Naive thymus-derived CD4-positive, alpha-beta T cell (primary cell): ENCODE measurements at regions not wholly inside any gene's neighbourhood (a gene's known extent, or its start where the extent isn't known, plus 50 kb on each side); places are given as distances from the start of the nearest gene placed in this dataset.

ENCODE experiments used
- ATAC-seq: fragments of 150-1000 bp; cut with Tn5 transposase; 2 replicates; pipeline ENCODE4 v1.10.0; 2021; ENCODE audit warnings: mild to moderate bottlenecking, moderate library complexity
- CTCF ChIA-PET: fragments of 350-600 bp; sonication (Branson Sonifier 250); formaldehyde crosslinking; loops from one replicate; lab custom pipeline; 2021; ENCODE audit warnings: antibody characterized with exemption; lab: Charles Lee
- POLR2A ChIA-PET: fragments of 350-600 bp; sonication (Branson Sonifier 250); formaldehyde crosslinking; loops from one replicate; lab custom pipeline; 2021; ENCODE audit warnings: antibody characterized with exemption, inconsistent platforms; lab: Charles Lee
- DNase-seq, 9 donors: peaks; one replicate each; pipeline versions ENCODE4 v3.0.0 to v3.0.0-alpha.2; 2020 to 2022; ENCODE audit warnings: mixed read lengths in 1 of 9
- H3K27ac ChIP-seq: one replicate; pipeline ENCODE4 v1.7.0; 2013; ENCODE audit warnings: mild to moderate bottlenecking, low read depth, low read length, moderate library complexity
- H3K27me3 ChIP-seq, 2 donors: one replicate each; pipeline ENCODE4 v1.7.0; 2013; ENCODE audit warnings: low read length in 2 of 2, mild to moderate bottlenecking in 2 of 2, moderate library complexity in 2 of 2; ENCODE audit not compliant: control insufficient read depth in 2 of 2, insufficient read depth in 2 of 2
- H3K36me3 ChIP-seq, 3 experiments: 1 replicate in 2 of 3; 2 replicates in 1 of 3; pipeline ENCODE4 v1.7.0; 2013; ENCODE audit warnings: low read length in 3 of 3, mild to moderate bottlenecking in 3 of 3, moderate library complexity in 1 of 3; ENCODE audit not compliant: insufficient read depth in 3 of 3, control insufficient read depth in 2 of 3
- H3K4me1 ChIP-seq, 2 donors: one replicate each; pipeline ENCODE4 v1.7.0; 2013; ENCODE audit warnings: low read length in 2 of 2, mild to moderate bottlenecking in 2 of 2, moderate library complexity in 1 of 2; ENCODE audit not compliant: control insufficient read depth in 2 of 2, insufficient read depth in 2 of 2
- H3K4me3 ChIP-seq: 2 replicates; pipeline ENCODE4 v1.7.0; 2013; ENCODE audit warnings: mild to moderate bottlenecking, low read length
- H3K9me3 ChIP-seq, 3 experiments: 1 replicate in 2 of 3; 2 replicates in 1 of 3; pipeline ENCODE4 v1.7.0; 2013; ENCODE audit warnings: low read length in 3 of 3; ENCODE audit not compliant: control insufficient read depth in 2 of 3
- H3K27ac Mint-ChIP-seq, 9 donors: one replicate each; pipeline ENCODE4 v1.8.0; 2020 to 2022; ENCODE audit warnings: mixed read lengths in 9 of 9, mild to moderate bottlenecking in 8 of 9, moderate library complexity in 5 of 9, inconsistent platforms in 2 of 9
- H3K27me3 Mint-ChIP-seq, 5 donors: one replicate each; pipeline ENCODE4 v1.8.0; 2021 to 2022; ENCODE audit warnings: mixed read lengths in 5 of 5, mild to moderate bottlenecking in 1 of 5
- H3K36me3 Mint-ChIP-seq, 5 donors: one replicate each; pipeline ENCODE4 v1.8.0; 2020 to 2022; ENCODE audit warnings: mixed read lengths in 5 of 5, mild to moderate bottlenecking in 3 of 5, inconsistent platforms in 1 of 5
- H3K4me1 Mint-ChIP-seq, 7 donors: one replicate each; pipeline ENCODE4 v1.8.0; 2020 to 2022; ENCODE audit warnings: mixed read lengths in 7 of 7, mild to moderate bottlenecking in 3 of 7, inconsistent platforms in 1 of 7
- H3K4me3 Mint-ChIP-seq, 10 donors: one replicate each; pipeline ENCODE4 v1.8.0; 2020 to 2022; ENCODE audit warnings: mild to moderate bottlenecking in 10 of 10, mixed read lengths in 10 of 10, moderate library complexity in 6 of 10, inconsistent platforms in 2 of 10
- H3K9me3 Mint-ChIP-seq, 11 donors: one replicate each; pipeline ENCODE4 v1.8.0; 2020 to 2022; ENCODE audit warnings: mixed read lengths in 11 of 11, mild to moderate bottlenecking in 4 of 11, inconsistent platforms in 1 of 11, moderate library complexity in 1 of 11
- intact Hi-C, 2 donors: fragments of 100-400 bp; cut with micrococcal nuclease; formaldehyde crosslinking; loops; one replicate each; pipeline ENCODE4 v1.15.1; 2023

GRCh38 chr13:34816908-34817665, 125.0 kb upstream of the NBEA start:
- H3K27me3 ChIP-seq, result no peaks in the 10 kb centered on the region
- H3K27ac ChIP-seq, result no peak overlapping the region
- H3K4me3 ChIP-seq, result no peak overlapping the region
- H3K27me3 Mint-ChIP-seq, result peaks cover 0 to 13% (median 0%) of the 10 kb centered on the region in 5 donors
- H3K9me3 Mint-ChIP-seq, result peaks cover 0 to 16% (median 11%) of the 10 kb centered on the region in 11 donors
- ChIA-PET CTCF (no interaction called here), POLR2A (no interaction called here)
- no peaks in the 10 kb centered on the region for H3K4me1 Mint-ChIP-seq
- H3K9me3 ChIP-seq, result no peaks in the 10 kb centered on the region
- no peaks in the 10 kb centered on the region for H3K4me1 ChIP-seq
- H3K36me3 ChIP-seq, result no peaks in the 10 kb centered on the region
- ATAC-seq (no peak), DNase-seq (no peak)
- H3K27ac Mint-ChIP-seq, result no peak overlapping the region
- H3K4me3 Mint-ChIP-seq, result no peak overlapping the region
- intact Hi-C loops, result no loop called here
- H3K36me3 Mint-ChIP-seq, result no peaks in the 10 kb centered on the region

- intact Hi-C loops, result no loop called here
- ATAC-seq (no peak), DNase-seq (no peak)
- Histone ChIP-seq H3K36me3 (no peaks in the 10 kb centered on the region), H3K27ac (no peak overlapping the region), H3K9me3 (no peaks in the 10 kb centered on the region), H3K4me1 (no peaks in the 10 kb centered on the region), H3K27me3 (no peaks in the 10 kb centered on the region), H3K4me3 (no peak overlapping the region)
- no peak overlapping the region for H3K4me3 Mint-ChIP-seq
- POLR2A ChIA-PET, result no interaction called here
- H3K27ac Mint-ChIP-seq, result no peak overlapping the region
- CTCF ChIA-PET, result no interaction called here
- peaks cover 0 to 13% (median 5%) of the 10 kb centered on the region in 5 donors for H3K27me3 Mint-ChIP-seq
- no peaks in the 10 kb centered on the region for H3K36me3 Mint-ChIP-seq
- H3K4me1 Mint-ChIP-seq, result no peaks in the 10 kb centered on the region
- H3K9me3 Mint-ChIP-seq, result peaks cover 0 to 9% (median 0%) of the 10 kb centered on the region in 11 donors
Observed at GRCh38 chr13:34822650-34823049, 119.4 kb upstream of the NBEA start.

- H3K4me1 ChIP-seq, result no peaks in the 10 kb centered on the region
- ATAC-seq, result no peak
- no peak for DNase-seq
- Mint-ChIP-seq H3K4me1 (no peaks in the 10 kb centered on the region), H3K4me3 (no peak overlapping the region), H3K27ac (no peak overlapping the region), H3K9me3 (peaks cover 0 to 7% (median 0%) of the 10 kb centered on the region in 11 donors), H3K27me3 (peaks cover 0 to 10% (median 4%) of the 10 kb centered on the region in 5 donors), H3K36me3 (no peaks in the 10 kb centered on the region)
- no peaks in the 10 kb centered on the region for H3K9me3 ChIP-seq
- H3K27me3 ChIP-seq, result no peaks in the 10 kb centered on the region
- CTCF ChIA-PET, result interaction anchor here (0.7 kb wide), 1 partner anchor 77 kb away, joined by 3 read pairs; no protein-coding TSS in a partner anchor
- no peaks in the 10 kb centered on the region for H3K36me3 ChIP-seq
- intact Hi-C loops, result no loop called here
- POLR2A ChIA-PET, result no interaction called here
- no peak overlapping the region for H3K27ac ChIP-seq
- no peak overlapping the region for H3K4me3 ChIP-seq
Observed at GRCh38 chr13:34826432-34826831, 115.6 kb upstream of the NBEA start.

- POLR2A ChIA-PET, result no interaction called here
- Mint-ChIP-seq H3K9me3 (peaks cover 0 to 5% (median 2%) of the 10 kb centered on the region in 11 donors), H3K4me1 (no peaks in the 10 kb centered on the region), H3K36me3 (no peaks in the 10 kb centered on the region), H3K27me3 (peaks cover 0 to 25% (median 9%) of the 10 kb centered on the region in 5 donors), H3K4me3 (no peak overlapping the region), H3K27ac (no peak overlapping the region)
- ATAC-seq, result no peak
- H3K4me1 ChIP-seq, result no peaks in the 10 kb centered on the region
- H3K9me3 ChIP-seq, result no peaks in the 10 kb centered on the region
- CTCF ChIA-PET, result no interaction called here
- DNase-seq, result no peak
- no peak overlapping the region for H3K4me3 ChIP-seq
- H3K27ac ChIP-seq, result no peak overlapping the region
- H3K27me3 ChIP-seq, result no peaks in the 10 kb centered on the region
- H3K36me3 ChIP-seq, result no peaks in the 10 kb centered on the region
- intact Hi-C loops, result loop anchor here in 1 of 2 donors (10.0 kb wide), 1 partner anchor 321 kb away; no protein-coding TSS in a partner anchor
Observed at GRCh38 chr13:34833562-34834182, 108.4 kb upstream of the NBEA start.

- H3K27me3 Mint-ChIP-seq, result peaks cover 0 to 18% (median 3%) of the 10 kb centered on the region in 5 donors
- DNase-seq, result no peak
- intact Hi-C loops, result no loop called here
- Histone ChIP-seq H3K36me3 (no peaks in the 10 kb centered on the region), H3K27ac (no peak overlapping the region), H3K9me3 (no peaks in the 10 kb centered on the region), H3K4me3 (no peak overlapping the region), H3K27me3 (no peaks in the 10 kb centered on the region), H3K4me1 (no peaks in the 10 kb centered on the region)
- no peaks in the 10 kb centered on the region for H3K36me3 Mint-ChIP-seq
- ChIA-PET CTCF (interaction anchor here (0.7 kb wide), 1 partner anchor 77 kb away, joined by 3 read pairs; no protein-coding TSS in a partner anchor), POLR2A (no interaction called here)
- no peak overlapping the region for H3K4me3 Mint-ChIP-seq
- peaks cover 0 to 3% (median 0%) of the 10 kb centered on the region in 11 donors for H3K9me3 Mint-ChIP-seq
- H3K27ac Mint-ChIP-seq, result no peak overlapping the region
- no peaks in the 10 kb centered on the region for H3K4me1 Mint-ChIP-seq
- ATAC-seq, result no peak
Observed at GRCh38 chr13:34842466-34842865, 99.6 kb upstream of the NBEA start.

GRCh38 chr13:34847766-34848165, 94.3 kb upstream of the NBEA start:
- peaks cover 0 to 11% (median 0%) of the 10 kb centered on the region in 5 donors for H3K27me3 Mint-ChIP-seq
- Histone ChIP-seq H3K9me3 (no peaks in the 10 kb centered on the region), H3K27me3 (no peaks in the 10 kb centered on the region), H3K4me3 (no peak overlapping the region), H3K27ac (no peak overlapping the region), H3K4me1 (no peaks in the 10 kb centered on the region), H3K36me3 (no peaks in the 10 kb centered on the region)
- DNase-seq, result no peak
- ChIA-PET POLR2A (no interaction called here), CTCF (no interaction called here)
- no peaks in the 10 kb centered on the region for H3K36me3 Mint-ChIP-seq
- H3K4me1 Mint-ChIP-seq, result no peaks in the 10 kb centered on the region
- ATAC-seq, result no peak
- H3K4me3 Mint-ChIP-seq, result no peak overlapping the region
- H3K27ac Mint-ChIP-seq, result no peak overlapping the region
- intact Hi-C loops, result no loop called here
- peaks cover 0 to 8% (median 0%) of the 10 kb centered on the region in 11 donors for H3K9me3 Mint-ChIP-seq
